ENCODE measurements at regions not wholly inside any gene's neighbourhood (a gene's known extent, or its start where the extent isn't known, plus 50 kb on each side); places are given as distances from the start of the nearest gene placed in this dataset.
"Not testable (repeated sequence)": the region's sequence is repeated elsewhere in the genome, so short reads cannot be mapped to it uniquely, and the experiment has no call there.

DNA sequence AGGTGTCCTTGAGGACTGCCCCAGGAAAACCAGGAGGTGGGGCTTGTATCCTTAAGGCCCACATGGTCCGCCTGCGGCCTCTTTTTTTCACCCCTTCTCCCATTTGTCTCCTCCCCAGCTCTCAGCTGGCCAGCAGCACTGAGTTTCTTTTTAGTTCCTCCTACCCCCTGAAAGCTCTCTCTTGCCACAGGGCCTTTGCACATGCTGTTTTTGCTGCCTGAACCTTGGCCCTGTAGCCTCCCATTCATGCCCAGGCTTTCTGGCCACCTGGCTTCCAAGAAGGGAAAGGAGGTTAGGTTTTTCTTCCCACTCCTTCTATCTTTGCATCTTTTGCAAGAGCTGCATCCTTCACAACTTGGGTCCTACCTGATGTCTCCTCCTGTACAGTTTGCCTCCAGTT is 358.1 kb downstream of the VRK1 start:
- DNase-seq = no peak

DNA sequence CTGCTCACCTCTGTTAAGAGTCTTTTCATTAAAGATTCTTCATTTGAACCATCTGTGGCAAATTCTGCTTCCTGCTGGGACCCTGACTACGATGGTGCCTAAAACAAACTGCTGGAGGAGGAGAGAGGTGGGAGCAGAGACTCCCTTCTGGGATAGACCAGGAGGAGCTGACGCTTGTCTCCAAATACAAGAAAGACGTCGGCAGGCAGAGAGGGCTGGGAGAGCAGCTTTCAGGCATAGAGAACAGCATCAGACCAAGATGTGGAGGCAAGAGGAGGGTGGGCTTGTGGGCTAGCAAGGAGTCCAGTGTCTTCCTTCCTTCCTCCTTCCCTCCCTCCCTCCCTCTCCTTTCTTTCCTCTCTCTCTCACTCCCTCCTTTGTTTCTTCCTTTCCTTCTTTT is 358.6 kb downstream of the VRK1 start:
- no peak for DNase-seq

DNA sequence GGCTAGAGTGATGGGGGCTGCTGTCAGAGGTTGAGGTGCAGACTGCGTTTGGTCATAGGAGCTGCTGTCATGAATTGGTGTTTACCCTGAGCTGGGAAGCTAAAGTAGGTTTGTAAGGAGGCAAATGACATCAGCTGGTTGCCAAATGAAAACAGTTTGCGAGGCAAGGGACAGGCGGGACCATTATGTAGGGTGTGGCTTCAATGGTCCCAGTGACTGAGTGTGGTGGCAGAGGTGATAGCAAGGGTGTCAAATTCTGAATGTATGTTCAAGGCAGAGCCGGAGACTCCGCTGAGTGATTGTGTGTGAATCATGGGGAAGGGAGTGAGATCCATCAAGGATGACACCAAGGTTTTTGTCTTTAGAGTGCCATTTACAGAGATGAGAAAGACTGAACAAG is 359.5 kb downstream of the VRK1 start:
- DNase-seq = no peak

DNA sequence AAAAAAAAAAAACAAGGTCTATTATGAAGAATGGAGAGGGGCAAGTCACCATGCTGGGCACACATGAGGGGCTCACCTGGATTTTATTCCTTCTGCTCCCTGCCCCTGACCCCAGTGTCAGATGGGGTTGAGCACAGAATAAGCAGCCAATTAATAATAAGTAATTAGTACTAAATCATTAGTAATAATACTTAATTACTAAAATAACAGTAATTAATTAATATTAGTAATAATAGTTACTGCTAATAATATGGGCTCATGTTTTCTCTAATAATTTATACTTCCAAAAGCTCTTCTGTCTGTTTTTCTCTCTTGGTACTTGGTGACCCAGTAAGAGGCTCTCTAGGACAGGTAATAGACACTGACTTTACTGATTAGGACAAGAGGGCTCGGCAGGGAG is 360.9 kb downstream of the VRK1 start:
- no peak for DNase-seq

DNA sequence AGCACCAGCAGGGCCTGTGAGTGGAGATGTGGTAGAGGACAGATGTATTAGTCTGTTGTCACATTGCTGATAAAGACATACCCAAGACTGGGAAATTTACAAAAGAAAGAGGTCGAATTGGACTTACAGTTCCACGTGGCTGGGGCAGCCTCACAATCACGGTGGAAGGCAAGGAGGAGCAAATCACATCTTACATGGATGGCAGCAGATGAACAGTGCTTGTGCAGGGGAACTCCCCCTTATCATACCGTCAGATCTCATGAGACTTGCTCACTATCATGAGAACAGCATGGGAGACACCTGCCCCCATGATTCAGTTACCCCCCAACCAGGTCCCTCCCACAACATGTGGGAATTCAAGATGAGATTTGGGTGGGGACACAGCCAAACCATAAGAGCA is 361.9 kb downstream of the VRK1 start:
- no peak for DNase-seq

DNA sequence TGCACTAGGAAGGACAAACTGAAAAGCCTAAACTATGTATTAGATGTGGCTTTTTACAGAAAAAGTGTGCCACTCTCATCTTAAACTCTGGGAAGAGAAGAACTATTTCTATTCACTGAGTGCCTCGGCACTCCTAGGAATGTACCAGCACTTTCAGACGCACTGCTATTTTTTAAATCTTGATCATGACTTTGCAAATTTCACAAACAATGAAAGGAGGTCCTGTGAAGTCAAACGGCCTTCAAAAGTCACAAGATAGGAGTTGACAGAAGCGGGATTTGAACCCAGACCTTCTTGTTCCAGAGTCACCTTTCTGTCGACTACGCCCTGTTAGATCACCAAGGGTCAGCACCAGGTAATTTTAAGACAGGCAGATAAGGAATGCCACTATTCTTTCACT is 365.4 kb downstream of the VRK1 start:
- no peak for DNase-seq

DNA sequence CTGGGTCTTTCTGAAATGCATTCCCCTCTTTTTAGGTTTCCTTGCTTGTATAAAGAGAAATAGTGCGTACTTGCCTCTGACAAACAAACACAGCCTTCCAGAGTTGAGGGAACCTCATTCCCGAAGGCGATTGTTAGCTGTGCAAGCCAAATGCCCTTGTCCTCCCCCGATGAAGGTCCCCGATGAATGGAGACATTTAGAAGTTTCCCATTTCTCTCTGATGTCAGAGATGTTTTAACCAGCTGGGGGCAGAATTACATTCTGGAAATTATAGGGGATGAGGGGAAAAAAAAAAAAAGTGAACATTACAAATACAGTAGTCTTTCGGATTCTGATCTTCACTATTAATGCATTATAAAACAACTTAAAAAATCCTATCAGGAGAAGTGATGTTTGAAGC is 366.8 kb downstream of the VRK1 start:
- DNase-seq = no peak

DNA sequence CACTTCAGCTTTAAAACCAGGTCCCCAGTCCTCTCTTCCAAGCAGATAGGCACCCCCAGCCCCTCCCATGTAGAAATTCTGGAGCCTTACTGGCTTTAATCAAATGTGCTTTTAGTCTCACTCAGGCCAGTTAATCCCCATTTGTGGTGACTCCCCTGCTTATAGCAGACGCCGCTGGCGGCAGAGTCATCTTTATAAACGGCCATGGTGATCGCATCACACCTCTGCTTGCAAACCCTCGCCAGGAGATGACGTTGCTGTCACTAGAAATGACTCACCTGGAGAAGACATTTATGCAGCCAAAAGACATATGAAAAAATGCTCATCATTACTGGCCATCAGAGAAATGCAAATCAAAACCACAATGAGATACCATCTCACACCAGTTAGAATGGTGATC is 369.3 kb downstream of the VRK1 start:
- no peak for DNase-seq

DNA sequence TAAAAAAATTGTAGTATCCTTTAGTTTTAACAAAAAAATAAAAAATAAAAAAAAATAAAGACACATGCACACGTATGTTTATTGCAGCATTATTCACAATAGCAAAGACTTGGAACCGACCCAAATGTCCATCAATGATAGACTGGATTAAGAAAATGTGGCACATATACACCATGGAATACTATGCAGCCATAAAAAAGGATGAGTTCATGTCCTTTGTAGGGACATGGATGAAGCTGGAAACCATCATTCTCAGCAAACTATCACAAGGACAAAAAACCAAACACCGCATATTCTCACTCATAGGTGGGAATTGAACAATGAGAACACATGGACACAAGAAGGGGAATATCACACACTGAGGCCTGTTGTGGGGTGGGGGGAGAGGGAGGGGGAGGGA is 370.4 kb downstream of the VRK1 start:
- DNase-seq = not testable (repeated sequence)

DNA sequence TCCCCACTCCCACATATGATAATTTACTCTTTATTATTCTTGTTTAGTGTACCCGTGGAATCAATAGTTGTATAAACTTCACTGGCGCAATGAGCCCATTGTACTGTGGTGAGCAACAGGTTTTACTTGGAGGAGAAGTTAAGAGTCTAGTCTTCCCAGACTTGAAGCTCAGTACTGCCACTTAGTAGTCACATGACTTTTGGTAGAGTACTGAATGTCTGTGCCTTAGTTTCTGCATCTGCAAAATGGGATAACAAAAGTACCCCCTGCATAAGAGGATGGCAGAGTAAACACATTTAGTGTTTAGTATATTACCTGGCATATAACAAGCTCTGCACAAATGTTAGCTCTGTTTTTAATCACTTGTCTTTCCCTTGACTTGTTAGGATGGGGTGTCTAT is 375.5 kb downstream of the VRK1 start:
- DNase-seq = no peak

DNA sequence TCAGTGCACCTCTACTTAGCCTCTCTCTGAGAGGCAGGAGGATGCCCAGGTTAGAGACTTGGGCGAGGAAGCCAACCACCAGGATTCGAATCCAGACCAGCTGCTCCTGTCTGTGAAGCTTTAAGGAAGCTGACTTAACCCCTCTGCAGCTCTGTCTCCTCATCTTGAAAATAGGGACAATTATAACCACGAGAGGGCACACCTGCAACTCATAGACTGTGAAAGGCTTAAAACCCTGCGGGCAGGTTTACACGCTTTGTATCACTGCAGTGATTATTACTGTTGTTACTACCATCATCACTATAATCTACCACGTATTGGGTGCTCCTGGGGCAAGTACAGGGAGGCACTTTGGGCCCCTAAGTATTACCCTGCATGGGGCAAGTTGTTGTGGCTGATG is 379.8 kb downstream of the VRK1 start:
- DNase-seq = no peak

DNA sequence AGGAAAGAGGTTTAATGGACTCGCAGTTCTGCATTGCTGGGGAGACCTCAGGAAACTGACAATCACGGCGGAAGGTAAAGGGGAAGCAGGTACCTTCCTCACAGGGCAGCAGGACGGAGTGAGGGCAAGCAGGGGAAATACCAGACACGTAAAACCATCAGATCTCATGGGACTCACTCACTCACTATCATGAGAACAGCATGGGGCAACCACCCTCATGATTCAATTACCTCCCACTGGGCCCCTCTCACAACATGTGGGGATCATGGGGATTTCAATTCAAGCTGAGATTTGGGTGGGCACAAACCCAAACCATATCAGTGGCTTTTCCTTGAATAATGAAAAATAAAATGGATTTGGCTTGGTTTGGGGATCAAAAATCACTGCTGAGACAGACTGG is 380.5 kb downstream of the VRK1 start:
- no peak for DNase-seq

DNA sequence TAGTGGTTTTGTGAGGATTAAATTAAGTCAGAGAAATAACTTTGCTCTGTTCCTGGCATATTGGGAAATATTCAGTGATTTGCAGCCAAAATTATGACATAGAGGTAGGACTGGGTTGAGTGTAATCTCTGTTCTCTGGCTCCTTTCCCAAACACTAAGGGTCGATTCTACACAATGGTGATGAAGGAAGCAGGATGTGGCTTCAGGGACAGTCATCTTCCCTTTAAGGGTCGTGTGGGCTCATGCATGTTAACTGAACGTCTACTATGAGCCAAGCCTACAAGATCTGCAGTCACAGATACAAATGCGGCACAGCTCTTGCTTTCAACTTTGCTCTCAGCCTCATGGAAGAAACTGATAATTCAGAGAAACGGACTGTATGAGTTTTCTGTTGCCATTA is 381.6 kb downstream of the VRK1 start:
- DNase-seq = no peak

DNA sequence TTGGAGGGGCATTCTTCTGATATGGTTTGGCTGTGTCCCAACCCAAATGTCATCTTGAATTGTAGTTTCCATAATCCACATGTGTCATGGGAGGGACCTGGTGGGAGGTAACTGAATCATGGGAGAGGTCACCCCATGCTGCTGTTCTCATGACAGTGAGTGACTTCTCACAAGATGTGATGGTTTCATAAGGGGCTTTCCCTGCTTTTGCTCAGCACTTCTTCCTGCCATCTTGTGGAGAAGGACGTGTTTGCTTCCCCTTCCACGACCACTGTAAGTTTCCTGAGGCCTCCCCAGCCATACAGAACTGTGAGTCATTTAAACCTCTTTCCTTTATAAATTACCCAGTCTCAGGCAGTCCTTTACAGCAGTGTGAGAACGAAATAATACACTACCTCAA is 382.4 kb downstream of the VRK1 start:
- no peak for DNase-seq

DNA sequence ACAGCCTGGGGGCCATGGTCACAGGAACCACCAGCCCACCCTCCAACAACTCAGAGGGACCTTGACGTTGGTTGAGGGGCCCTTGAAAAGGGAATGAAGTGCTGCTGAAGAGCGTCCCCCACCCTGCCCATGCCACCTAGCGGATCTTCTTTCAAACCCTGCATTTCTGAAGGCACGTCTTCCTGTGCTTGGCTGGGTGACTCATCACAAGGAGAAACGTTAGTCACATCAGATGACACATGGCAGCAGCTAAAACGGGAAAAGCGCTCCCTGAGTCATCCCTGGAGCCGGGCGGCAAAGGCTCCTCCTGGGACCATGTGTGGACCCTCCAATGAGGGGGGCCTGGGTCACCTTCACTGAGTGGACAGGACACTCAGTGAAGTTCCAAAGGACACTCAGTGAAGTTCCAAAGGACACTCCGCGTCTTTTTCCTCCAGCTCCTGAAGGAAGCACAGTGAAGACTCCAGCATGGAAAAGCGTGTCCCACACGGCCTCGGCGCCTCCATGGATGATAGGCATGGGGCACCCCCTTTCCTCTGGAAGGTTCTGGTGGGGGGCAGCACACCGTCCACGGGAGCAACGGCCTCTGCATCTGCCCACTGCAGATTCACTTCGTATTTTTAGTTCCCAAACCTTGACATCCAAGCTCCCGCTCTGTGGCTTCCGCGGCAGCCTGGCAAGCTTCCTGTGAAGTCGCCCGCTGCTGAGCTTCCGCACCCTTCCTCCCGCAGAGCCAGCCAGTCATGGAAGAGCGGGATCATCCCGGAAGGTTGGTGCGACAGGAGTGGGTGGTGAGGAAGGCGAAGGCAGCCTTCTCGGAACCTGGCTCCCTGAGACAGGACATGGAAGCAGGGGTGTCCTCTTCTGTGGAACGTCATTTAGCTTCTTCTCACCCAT is 383.4 kb downstream of the VRK1 start:
- DNase-seq = no peak

DNA sequence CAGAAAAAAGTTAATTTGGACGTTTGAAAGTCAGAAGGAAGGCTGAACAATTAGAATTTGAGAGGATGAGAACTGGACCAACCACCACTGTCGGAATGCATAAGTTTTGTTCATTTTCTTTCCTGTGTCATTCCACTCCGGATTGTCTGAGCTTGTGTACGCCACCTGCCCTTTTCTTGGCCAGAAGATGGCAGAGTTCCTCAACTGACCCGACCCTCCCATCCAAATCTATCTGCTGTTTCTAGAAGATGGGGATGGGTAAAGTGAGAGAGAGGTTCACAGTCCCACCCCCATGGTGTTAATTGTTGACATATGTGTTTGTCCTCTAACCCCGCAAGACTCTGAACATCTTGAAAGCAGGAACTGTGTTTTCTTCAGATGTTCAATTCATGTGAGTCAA is 388.0 kb downstream of the VRK1 start:
- no peak for DNase-seq

DNA sequence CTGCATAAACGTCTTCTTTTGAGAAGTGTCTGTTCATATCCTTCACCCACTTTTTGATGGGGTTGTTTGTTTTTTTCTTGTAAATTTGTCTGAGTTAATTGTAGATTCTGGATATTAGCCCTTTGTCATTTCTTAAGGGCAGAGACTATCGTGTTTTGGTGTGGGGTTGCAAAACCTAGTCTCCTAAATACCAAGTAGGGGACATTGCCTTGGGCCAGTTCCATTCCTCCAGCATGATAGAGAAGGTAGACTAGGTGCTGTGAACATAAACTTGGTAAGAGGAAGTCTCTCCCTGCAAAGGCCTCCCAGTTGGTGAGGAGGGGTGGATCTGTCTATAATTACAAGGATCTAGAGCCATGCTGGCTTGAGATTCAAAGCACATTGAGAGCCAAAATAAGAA is 390.7 kb downstream of the VRK1 start:
- DNase-seq = no peak

DNA sequence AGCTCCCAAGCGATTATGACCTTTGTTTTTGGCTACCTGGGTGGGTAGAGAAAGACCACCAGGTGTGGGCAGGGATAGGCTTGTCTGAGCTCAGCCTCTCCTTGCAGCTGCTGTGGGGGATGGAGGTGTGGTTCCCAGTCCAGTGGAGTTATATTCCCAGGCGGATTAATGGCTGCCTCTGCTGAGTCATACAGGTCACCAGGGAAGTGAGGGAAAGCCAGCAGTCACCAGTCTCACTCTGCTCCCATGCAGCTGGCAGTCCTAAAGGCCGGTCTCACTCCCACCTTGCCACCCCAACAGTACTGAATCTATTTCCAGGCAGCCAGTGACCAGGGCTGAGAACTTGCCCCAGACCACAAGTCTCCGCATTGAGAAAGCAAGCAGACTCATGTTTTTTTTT is 399.2 kb downstream of the VRK1 start:
- DNase-seq = no peak

DNA sequence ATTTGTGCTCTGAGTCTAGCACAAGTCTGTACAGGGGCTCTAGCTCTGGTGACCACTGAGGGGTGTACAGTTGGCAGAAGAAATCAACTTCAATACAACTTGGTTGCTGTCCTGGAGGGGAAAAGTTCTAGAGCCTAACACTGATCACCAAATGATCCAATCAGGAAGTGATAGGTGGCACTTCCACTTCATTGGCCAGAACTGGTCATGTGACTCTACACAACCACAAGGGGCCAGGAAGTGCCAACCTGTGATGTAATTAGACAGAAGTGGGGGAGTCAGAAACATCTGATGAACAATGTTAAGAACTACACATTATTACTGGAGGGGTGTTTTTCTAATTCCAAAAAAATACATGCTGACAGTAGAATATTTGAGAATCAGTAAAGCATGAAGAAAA is 401.6 kb downstream of the VRK1 start:
- no peak for DNase-seq

DNA sequence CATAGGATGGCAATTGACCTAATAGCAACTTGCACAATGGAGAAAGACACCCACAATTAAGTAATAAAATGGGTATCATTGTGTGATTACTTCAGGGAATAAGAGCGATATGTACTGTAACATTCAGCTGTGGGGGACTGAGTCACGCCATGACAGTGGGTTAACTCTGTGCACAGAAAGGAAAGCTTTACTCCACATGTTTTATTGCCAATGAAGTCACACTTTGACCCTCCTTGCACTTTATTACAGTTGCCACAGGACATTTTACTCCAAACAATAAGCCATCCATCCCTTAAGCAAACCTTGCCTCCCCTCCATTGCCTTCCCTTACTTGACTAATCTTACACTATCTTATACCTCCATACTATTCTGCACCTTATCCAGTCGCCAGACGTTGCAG is 403.1 kb downstream of the VRK1 start:
- DNase-seq = no peak

DNA sequence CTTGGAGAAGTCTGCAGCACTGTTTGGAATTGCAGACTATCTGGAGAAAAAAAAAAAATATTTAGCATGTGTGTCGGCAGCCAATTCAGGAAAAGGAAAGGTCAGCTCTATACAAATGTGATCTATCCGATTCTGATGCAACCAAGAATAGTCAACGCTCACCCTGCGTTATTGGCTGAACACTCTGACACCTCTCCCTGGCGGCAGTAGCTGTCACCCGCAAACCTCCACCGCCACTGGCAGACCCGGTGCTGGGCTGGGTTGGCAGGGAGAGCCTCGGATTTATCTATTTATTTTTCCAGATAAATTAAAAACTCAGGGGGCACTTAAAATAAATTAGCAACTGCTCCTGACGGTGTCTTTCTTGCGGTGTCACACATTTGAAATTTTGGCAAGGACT is 409.7 kb downstream of the VRK1 start:
- DNase-seq = no peak

DNA sequence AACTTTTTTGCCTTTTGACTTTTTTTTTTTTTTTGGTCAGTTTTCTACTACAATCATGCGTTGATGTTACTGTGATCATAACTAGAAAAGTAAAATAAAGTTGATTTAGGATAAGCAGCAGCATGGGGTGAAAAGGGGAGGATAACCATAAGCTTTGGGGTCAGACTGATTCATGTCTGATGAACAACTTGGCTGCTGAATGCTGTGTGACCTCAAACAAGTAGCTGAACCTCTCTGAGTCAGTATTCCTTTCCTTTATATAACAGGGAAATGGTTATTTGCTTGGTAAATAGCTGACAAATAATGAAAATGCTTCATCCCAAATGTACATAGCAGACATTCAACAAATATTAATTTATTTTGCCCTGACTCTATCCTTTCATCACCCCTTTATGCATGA is 413.0 kb downstream of the VRK1 start:
- no peak for DNase-seq

DNA sequence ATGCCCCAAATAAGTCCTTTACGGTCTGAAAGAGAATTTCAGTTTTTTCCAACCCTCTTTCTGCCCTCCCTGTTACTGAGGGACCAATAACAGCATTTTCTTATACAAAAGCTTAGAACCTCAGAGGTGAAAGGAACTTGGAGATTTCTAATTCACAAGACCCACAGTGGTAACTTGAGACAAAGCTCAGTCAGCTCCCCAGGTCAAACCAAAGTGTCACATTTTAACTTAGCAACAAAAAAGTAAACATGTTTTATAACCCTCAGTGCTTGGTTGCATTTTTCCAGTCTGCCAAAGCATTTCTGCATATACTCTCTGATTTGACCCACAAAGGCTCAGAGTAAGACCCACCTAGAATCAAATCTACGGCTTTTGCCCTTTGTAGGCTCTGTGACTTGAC is 415.2 kb downstream of the VRK1 start:
- DNase-seq = no peak

DNA sequence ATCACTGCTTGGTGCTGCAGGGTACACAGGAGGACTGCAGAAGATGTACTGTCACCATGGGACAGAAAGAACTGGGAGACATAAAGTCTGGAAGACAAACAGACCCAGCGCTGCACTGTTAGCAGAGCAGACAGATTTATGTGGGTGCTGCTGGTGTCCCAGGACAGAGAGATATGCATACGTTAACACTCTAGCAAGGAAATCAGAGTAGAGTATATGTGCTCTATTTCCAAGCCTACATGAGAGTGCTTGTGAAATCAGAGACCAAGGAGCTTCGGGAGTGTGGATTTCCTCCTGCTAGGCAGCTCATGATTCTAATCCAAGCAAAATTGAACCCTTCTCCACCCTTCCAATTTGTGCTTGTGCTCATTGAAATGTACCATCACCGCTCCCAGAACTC is 416.5 kb downstream of the VRK1 start:
- DNase-seq = no peak

DNA sequence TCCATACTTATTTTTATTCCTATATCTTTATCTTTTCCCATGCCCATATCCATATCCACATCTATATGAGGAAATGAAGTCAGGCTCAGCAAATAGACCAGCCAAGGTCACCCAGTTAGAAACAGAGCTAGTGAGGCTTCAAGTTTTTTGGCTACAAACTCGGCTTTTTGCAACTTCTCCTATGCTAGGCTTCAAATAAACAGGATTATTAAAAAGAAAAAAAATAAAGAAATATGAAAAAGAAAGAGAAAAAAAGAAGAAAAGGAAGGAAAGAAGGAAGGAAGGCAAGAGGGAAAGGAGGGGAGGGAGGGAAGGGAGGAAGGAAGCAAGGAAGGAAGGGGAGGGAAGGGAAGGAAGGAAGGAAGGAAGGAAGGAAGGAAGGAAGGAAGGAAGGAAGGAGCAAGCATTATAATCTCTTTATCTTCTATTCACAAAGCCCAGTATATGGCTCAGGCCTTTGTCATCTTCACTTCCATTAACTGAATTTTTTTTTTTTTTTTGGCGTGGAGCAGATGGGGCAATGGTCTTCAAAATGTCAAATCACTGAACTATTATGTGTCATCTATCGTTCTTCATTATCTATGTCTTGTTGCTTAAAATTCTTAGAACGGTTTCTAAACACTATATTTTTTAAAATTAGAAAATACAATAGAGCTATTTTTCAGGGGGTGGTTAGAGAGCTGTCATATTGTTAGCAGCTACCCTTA is 418.2 kb downstream of the VRK1 start:
- no peak for DNase-seq

Data from GF-D8 (cell line).